Colonic mucosa (tissue), 4 donors: ENCODE measurements at regions not wholly inside any gene's neighbourhood (a gene's known extent, or its start where the extent isn't known, plus 50 kb on each side); places are given as distances from the start of the nearest gene placed in this dataset.

ENCODE experiments used
- DNase-seq: peaks from one replicate; pipeline ENCODE4 v3.0.0-alpha.2; 2020
- H3K27ac ChIP-seq: fragments of 200-600 bp; one replicate; pipeline ENCODE4 v1.8.0; 2021
- H3K27me3 ChIP-seq: fragments of 200-600 bp; one replicate; pipeline ENCODE4 v1.8.0; 2021
- H3K36me3 ChIP-seq: fragments of 200-600 bp; one replicate; pipeline ENCODE4 v1.8.0; 2021
- H3K4me1 ChIP-seq: fragments of 200-600 bp; one replicate; pipeline ENCODE4 v1.8.0; 2021; ENCODE audit warnings: mild to moderate bottlenecking
- H3K4me3 ChIP-seq: fragments of 200-600 bp; one replicate; pipeline ENCODE4 v1.8.0; 2021
- H3K9ac ChIP-seq, 2 donors: one replicate each; pipeline ENCODE4 v1.7.0; 2013; ENCODE audit warnings: control low read depth in 2 of 2, low read depth in 2 of 2, low read length in 2 of 2
- H3K9me3 ChIP-seq: fragments of 200-600 bp; one replicate; pipeline ENCODE4 v1.8.0; 2021
- CTCF ChIP-seq: fragments of 200-600 bp; IDR thresholded peaks from one replicate; pipeline ENCODE4 v1.8.0; 2022; ENCODE audit warnings: antibody characterized with exemption, mild to moderate bottlenecking
- intact Hi-C: fragments of 100-400 bp; cut with DNase I; formaldehyde crosslinking; loops from one replicate; pipeline ENCODE4 v1.14.1; 2022
- donor health status: healthy.
- donor health status: DM: no; HTN: no; CAD: no.
- donor health status: DM: no; HTN: no; CAD: no.

GRCh38 chr17:13073018-13073417 lies 55.2 kb upstream of the ELAC2 start:
- Histone ChIP-seq H3K36me3 (no peaks in the 10 kb centered on the region), H3K27ac (no peak overlapping the region), H3K9ac (no peak overlapping the region), H3K4me1 (no peaks in the 10 kb centered on the region), H3K4me3 (no peak overlapping the region), H3K9me3 (no peaks in the 10 kb centered on the region), H3K27me3 (no peaks in the 10 kb centered on the region)
- intact Hi-C loops: no loop called here
- DNase-seq: no peak
- TF ChIP-seq CTCF: no peak

- no peaks in the 10 kb centered on the region for H3K27me3 ChIP-seq
- no peaks in the 10 kb centered on the region for H3K36me3 ChIP-seq
- H3K4me3 ChIP-seq: no peak overlapping the region
- H3K9ac ChIP-seq: no peak overlapping the region
- no peaks in the 10 kb centered on the region for H3K4me1 ChIP-seq
- H3K27ac ChIP-seq: no peak overlapping the region
- intact Hi-C loops: no loop called here
- no peaks in the 10 kb centered on the region for H3K9me3 ChIP-seq
- DNase-seq: no peak
- TF ChIP-seq CTCF: no peak
Observed at GRCh38 chr17:13070732-13071131, 52.9 kb upstream of the ELAC2 start.

GRCh38 chr17:13067629-13068303 lies 49.9 kb upstream of the ELAC2 start:
- no peak for DNase-seq
- no peaks in the 10 kb centered on the region for H3K4me1 ChIP-seq
- TF ChIP-seq CTCF: no peak
- no peaks in the 10 kb centered on the region for H3K36me3 ChIP-seq
- H3K27ac ChIP-seq: no peak overlapping the region
- no peaks in the 10 kb centered on the region for H3K9me3 ChIP-seq
- intact Hi-C loops: no loop called here
- H3K9ac ChIP-seq: no peak overlapping the region
- no peak overlapping the region for H3K4me3 ChIP-seq
- H3K27me3 ChIP-seq: no peaks in the 10 kb centered on the region
